Kasumi-1 (cell line): ENCODE measurements at regions not wholly inside any gene's neighbourhood (a gene's known extent, or its start where the extent isn't known, plus 50 kb on each side); places are given as distances from the start of the nearest gene placed in this dataset.

Experiments used
- DNase-seq, 2 experiments: peaks; one replicate each; lab custom pipeline; 2025; lab: John Stamatoyannopoulos, UW

- no peak for DNase-seq
Observed at GRCh38 chr10:131690805-131691239, 210.0 kb upstream of the PPP2R2D start.

- no peak for DNase-seq
Observed at GRCh38 chr10:131691481-131692090, 209.2 kb upstream of the PPP2R2D start.

- DNase-seq: no peak
Observed at GRCh38 chr10:131692176-131692575, 208.6 kb upstream of the PPP2R2D start.

GRCh38 chr10:131692686-131693334 is 208.0 kb upstream of the PPP2R2D start:
- DNase-seq: no peak

- no peak for DNase-seq
Observed at GRCh38 chr10:131693766-131694165, 207.0 kb upstream of the PPP2R2D start.

GRCh38 chr10:131694168-131694780 is 206.5 kb upstream of the PPP2R2D start:
- no peak for DNase-seq

- DNase-seq: no peak
Observed at GRCh38 chr10:131694781-131695495, 205.9 kb upstream of the PPP2R2D start.

- no peak for DNase-seq
Observed at GRCh38 chr10:131695496-131696165, 205.2 kb upstream of the PPP2R2D start.

- no peak for DNase-seq
Observed at GRCh38 chr10:131697476-131698128, 203.2 kb upstream of the PPP2R2D start.

- no peak for DNase-seq
Observed at GRCh38 chr10:131698232-131698631, 202.6 kb upstream of the PPP2R2D start.

- no peak for DNase-seq
Observed at GRCh38 chr10:131698986-131699385, 201.8 kb upstream of the PPP2R2D start.

- DNase-seq: no peak
Observed at GRCh38 chr10:131700032-131700431, 200.8 kb upstream of the PPP2R2D start.

GRCh38 chr10:131700506-131700905 is 200.3 kb upstream of the PPP2R2D start:
- no peak for DNase-seq

- DNase-seq: no peak
Observed at GRCh38 chr10:131701131-131701947, 199.5 kb upstream of the PPP2R2D start.

GRCh38 chr10:131702531-131703356 is 198.1 kb upstream of the PPP2R2D start:
- no peak for DNase-seq

GRCh38 chr10:131703541-131703940 is 197.3 kb upstream of the PPP2R2D start:
- no peak for DNase-seq

- no peak for DNase-seq
Observed at GRCh38 chr10:131703941-131704340, 196.9 kb upstream of the PPP2R2D start.

GRCh38 chr10:131706476-131706875 is 194.3 kb upstream of the PPP2R2D start:
- DNase-seq: no peak

GRCh38 chr10:131706952-131707351 is 193.9 kb upstream of the PPP2R2D start:
- DNase-seq: no peak
